IMR-90 (cell line): ENCODE measurements at regions not wholly inside any gene's neighbourhood (a gene's known extent, or its start where the extent isn't known, plus 50 kb on each side); places are given as distances from the start of the nearest gene placed in this dataset.

Experiments
- ATAC-seq: fragments of 200-7000 bp; cut with Tn5 transposase; 2 replicates; pipeline ENCODE4 v1.9.1; 2020; ENCODE audit warnings: low read depth, mild to moderate bottlenecking, moderate library complexity
- BruUV-seq: library from RNA; stranded (reverse); fragments of 400-500 nt; replicated peaks from 2 replicates; lab custom pipeline; 2021; lab: Mats Ljungman, UMichigan
- CTCF ChIA-PET: fragments of 300-600 bp; formaldehyde crosslinking; extraction: SDS; loops from one replicate; lab custom pipeline; 2021; ENCODE audit warnings: antibody characterized with exemption; lab: Yijun Ruan, JAX
- POLR2A ChIA-PET: fragments of 300-600 bp; sonication (Branson Sonifier 250); formaldehyde crosslinking; loops from one replicate; lab custom pipeline; 2022; ENCODE audit warnings: antibody characterized with exemption; ENCODE audit not compliant: unreplicated experiment; lab: Charles Lee
- DNase-seq: peaks from one replicate; pipeline ENCODE4 v3.0.0; 2013
- H2AFZ ChIP-seq: replicated peaks from 2 replicates; pipeline ENCODE3; 2013; ENCODE audit warnings: low read length, mild to moderate bottlenecking; ENCODE audit not compliant: poor library complexity
- H2AK5ac ChIP-seq: 2 replicates; pipeline ENCODE4 v1.6.1; 2013; ENCODE audit warnings: low read depth, low read length, inconsistent platforms
- H2AK9ac ChIP-seq: replicated peaks from 2 replicates; pipeline ENCODE3; 2013; ENCODE audit warnings: mild to moderate bottlenecking, low read depth, low read length, moderate library complexity; ENCODE audit not compliant: poor library complexity
- H2BK120ac ChIP-seq: 2 replicates; pipeline ENCODE4 v1.6.1; 2013; ENCODE audit warnings: low read depth, low read length, inconsistent platforms
- H2BK15ac ChIP-seq: 3 replicates; pipeline ENCODE4 v1.6.1; 2013; ENCODE audit warnings: low read depth, low read length, inconsistent platforms
- H2BK20ac ChIP-seq: 2 replicates; pipeline ENCODE4 v1.6.1; 2013; ENCODE audit warnings: low read depth, mild to moderate bottlenecking, inconsistent platforms, low read length, moderate library complexity
- H2BK5ac ChIP-seq: 2 replicates; pipeline ENCODE4 v1.6.1; 2013; ENCODE audit warnings: mild to moderate bottlenecking, low read depth, low read length, inconsistent platforms; ENCODE audit not compliant: poor library complexity, severe bottlenecking
- H3K14ac ChIP-seq: replicated peaks from 2 replicates; pipeline ENCODE4 v1.6.1; 2013; ENCODE audit warnings: low read depth, low read length, inconsistent platforms
- H3K18ac ChIP-seq: 2 replicates; pipeline ENCODE4 v1.6.1; 2013; ENCODE audit warnings: low read depth, low read length, control low read depth
- H3K23ac ChIP-seq: 2 replicates; pipeline ENCODE4 v1.6.1; 2013; ENCODE audit warnings: low read depth, low read length, inconsistent platforms
- H3K27ac ChIP-seq: 2 replicates; pipeline ENCODE4 v1.5.1; 2013; ENCODE audit warnings: mild to moderate bottlenecking, control low read depth, low read length; ENCODE audit not compliant: insufficient read depth
- H3K27me3 ChIP-seq: 2 replicates; pipeline ENCODE4 v1.6.1; 2013; ENCODE audit warnings: low read length; ENCODE audit not compliant: control insufficient read depth, insufficient read depth
- H3K36me3 ChIP-seq: 2 replicates; pipeline ENCODE4 v1.6.1; 2013; ENCODE audit warnings: low read length, mixed read lengths; ENCODE audit not compliant: control insufficient read depth, insufficient read depth
- H3K4ac ChIP-seq: 2 replicates; pipeline ENCODE4 v1.6.1; 2013; ENCODE audit warnings: low read depth, low read length, inconsistent platforms
- H3K4me1 ChIP-seq: 2 replicates; pipeline ENCODE4 v1.6.1; 2013; ENCODE audit warnings: low read length, mixed read lengths; ENCODE audit not compliant: control insufficient read depth, insufficient read depth
- H3K4me2 ChIP-seq: 2 replicates; pipeline ENCODE4 v1.6.1; 2013; ENCODE audit warnings: low read depth, mild to moderate bottlenecking, control low read depth, low read length, moderate library complexity
- H3K4me3 ChIP-seq: 2 replicates; pipeline ENCODE4 v1.5.1; 2013; ENCODE audit warnings: low read depth, mild to moderate bottlenecking, control low read depth, low read length, moderate library complexity; ENCODE audit not compliant: insufficient read depth
- H3K56ac ChIP-seq: 2 replicates; pipeline ENCODE4 v1.6.1; 2013; ENCODE audit warnings: low read length, inconsistent platforms; ENCODE audit not compliant: insufficient read depth; ENCODE audit errors: extremely low read depth
- H3K79me1 ChIP-seq, 2 experiments: 2 replicates each; pipeline ENCODE4 v1.6.1; 2013; ENCODE audit warnings: low read length in 2 of 2, inconsistent platforms in 1 of 2, low read depth in 1 of 2
- H3K9ac ChIP-seq: 2 replicates; pipeline ENCODE4 v1.6.1; 2013; ENCODE audit warnings: low read depth, low read length, control low read depth
- H3K9me1 ChIP-seq: 2 replicates; pipeline ENCODE4 v1.6.1; 2013; ENCODE audit warnings: low read length, inconsistent platforms; ENCODE audit not compliant: insufficient read depth
- H3K9me3 ChIP-seq: 2 replicates; pipeline ENCODE4 v1.6.1; 2013; ENCODE audit warnings: low read length; ENCODE audit not compliant: control insufficient read depth, insufficient read depth
- H4K20me1 ChIP-seq: 2 replicates; pipeline ENCODE4 v1.6.1; 2013; ENCODE audit warnings: low read length, inconsistent platforms; ENCODE audit not compliant: insufficient read depth
- H4K5ac ChIP-seq: 2 replicates; pipeline ENCODE4 v1.6.1; 2013; ENCODE audit warnings: mild to moderate bottlenecking, low read depth, low read length, control low read depth
- H4K8ac ChIP-seq, 2 experiments: 2 replicates each; pipeline ENCODE4 v1.6.1; 2013; ENCODE audit warnings: low read depth in 2 of 2, low read length in 2 of 2, control low read depth in 1 of 2, inconsistent platforms in 1 of 2
- H4K91ac ChIP-seq: 2 replicates; pipeline ENCODE4 v1.6.1; 2013; ENCODE audit warnings: low read depth, low read length, inconsistent platforms; ENCODE audit not compliant: insufficient read depth
- BHLHE40 ChIP-seq: fragments of 150-350 bp; IDR thresholded peaks from 2 replicates; pipeline ENCODE4 v1.6.1; 2016; ENCODE audit warnings: mild to moderate bottlenecking, low read depth, low read length
- CEBPB ChIP-seq: IDR thresholded peaks from 2 replicates; pipeline ENCODE4 v1.6.1; 2012; ENCODE audit warnings: low read depth, low read length, improper control_type of control experiment
- CHD1 ChIP-seq: IDR thresholded peaks from 2 replicates; pipeline ENCODE4 v1.6.1; 2012; ENCODE audit warnings: low read depth, low read length, improper control_type of control experiment
- FOS ChIP-seq: fragments of 150-350 bp; IDR thresholded peaks from 2 replicates; pipeline ENCODE4 v1.6.1; 2016; ENCODE audit warnings: low read depth, low read length
- MAFK ChIP-seq: IDR thresholded peaks from 2 replicates; pipeline ENCODE4 v1.6.1; 2012; ENCODE audit warnings: low read depth, low read length, improper control_type of control experiment
- MAZ ChIP-seq: IDR thresholded peaks from 2 replicates; pipeline ENCODE4 v1.6.1; 2012; ENCODE audit warnings: low read depth, mild to moderate bottlenecking, low read length, improper control_type of control experiment, moderate library complexity, borderline replicate concordance
- MXI1 ChIP-seq: IDR thresholded peaks from 2 replicates; pipeline ENCODE4 v1.6.1; 2012; ENCODE audit warnings: low read depth, mild to moderate bottlenecking, low read length, moderate library complexity, borderline replicate concordance
- NFE2L2 ChIP-seq: fragments of 150-350 bp; IDR thresholded peaks from 2 replicates; pipeline ENCODE4 v1.6.1; 2016; ENCODE audit warnings: low read depth, mild to moderate bottlenecking, low read length
- POLR2A ChIP-seq: IDR thresholded peaks from 2 replicates; pipeline ENCODE4 v1.6.1; 2012; ENCODE audit warnings: mild to moderate bottlenecking, low read depth, low read length
- RAD21 ChIP-seq: IDR thresholded peaks from 2 replicates; pipeline ENCODE4 v1.6.1; 2012; ENCODE audit warnings: low read length, improper control_type of control experiment
- RCOR1 ChIP-seq: IDR thresholded peaks from 2 replicates; pipeline ENCODE4 v1.6.1; 2012; ENCODE audit warnings: mild to moderate bottlenecking, low read length, improper control_type of control experiment; ENCODE audit not compliant: insufficient replicate concordance
- RFX5 ChIP-seq: IDR thresholded peaks from 2 replicates; pipeline ENCODE4 v1.8.0; 2012; ENCODE audit warnings: low read depth, mild to moderate bottlenecking, low read length, moderate library complexity
- SMC3 ChIP-seq: fragments of 150-350 bp; IDR thresholded peaks from 2 replicates; pipeline ENCODE4 v1.6.1; 2016; ENCODE audit warnings: low read depth, mild to moderate bottlenecking, antibody characterized with exemption, low read length, moderate library complexity
- WGBS, 2 experiments: methylation state at CpG; one replicate each; pipeline versions ENCODE4 v1.1.5 to v1.1.7; 2013; ENCODE audit warnings: missing lambda C conversion rate in 2 of 2; ENCODE audit not compliant: insufficient read length in 1 of 2; ENCODE audit errors: extremely low coverage in 2 of 2; 5-methylcytosine and 5-hydroxymethylcytosine counted together
- dilution Hi-C: fragments of 300-500 bp; cut with HindIII; formaldehyde crosslinking; loops from one replicate; pipeline ENCODE4 v1.14.3; 2018; ENCODE audit warnings: low sequenced_read_pairs; ENCODE audit not compliant: unreplicated experiment
- in situ Hi-C: fragments of 300-500 bp; cut with MboI; formaldehyde crosslinking; loops from 3 replicates; pipeline ENCODE4 v1.14.3; 2019; ENCODE audit warnings: low sequenced_read_pairs, inconsistent platforms, mixed read lengths
- intact Hi-C: fragments of 100-400 bp; cut with micrococcal nuclease; formaldehyde crosslinking; loops from 2 replicates; pipeline ENCODE4 v1.10.0; 2022
- TF ChIP-seq, protein P1 (sequence below): conservative IDR thresholded peaks from 2 replicates; pipeline ENCODE4 v1.5.1; 2012; ENCODE audit warnings: mild to moderate bottlenecking, low read depth, low read length, improper control_type of control experiment
- TF ChIP-seq, protein P2 (sequence below): fragments of 150-350 bp; IDR thresholded peaks from 2 replicates; pipeline ENCODE4 v1.6.1; 2017; ENCODE audit warnings: mild to moderate bottlenecking, antibody characterized with exemption, low read length, low read depth
- TF ChIP-seq, protein P3 (sequence below): fragments of 150-350 bp; IDR thresholded peaks from 2 replicates; pipeline ENCODE4 v1.6.1; 2016; ENCODE audit warnings: low read depth, mild to moderate bottlenecking, low read length, moderate library complexity, borderline replicate concordance

DNA sequence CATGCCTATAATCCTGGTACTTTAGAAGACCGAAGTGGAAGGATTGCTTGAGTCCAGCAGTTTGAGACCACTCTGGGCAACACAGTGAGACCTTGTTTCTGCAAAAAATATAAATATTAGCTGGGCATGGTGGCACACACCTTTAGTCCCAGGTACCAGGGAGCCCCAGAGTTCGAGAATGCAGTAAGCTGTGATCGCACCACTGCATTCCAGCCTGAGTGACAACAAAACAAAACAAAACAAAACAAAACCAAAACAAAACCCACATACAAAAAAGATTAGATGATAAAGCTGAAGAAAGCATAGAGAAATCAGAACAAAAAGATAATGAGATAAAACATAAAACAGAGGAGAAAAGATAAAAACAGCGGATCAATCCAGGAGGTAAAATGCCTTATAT lies 62.1 kb downstream of the TCF20 start:
- Histone ChIP-seq H3K4me3 (no peak overlapping the region), H2BK120ac (no peak overlapping the region), H3K79me1 (peaks cover 53 to 66% of the 10 kb centered on the region in 2 experiments), H2BK15ac (no peak overlapping the region), H2AK9ac (no peak overlapping the region), H3K9me1 (peaks cover 14% of the 10 kb centered on the region; the same call in 1 of the 2 replicates), H4K91ac (no peak overlapping the region), H3K9me3 (no peaks in the 10 kb centered on the region), H2BK5ac (no peak overlapping the region), H3K9ac (no peak overlapping the region), H3K27ac (no peak overlapping the region), H3K27me3 (no peaks in the 10 kb centered on the region), H2AK5ac (no peak overlapping the region), H3K23ac (no peak overlapping the region), H3K4me2 (no peak overlapping the region), H4K5ac (no peak overlapping the region), H3K4ac (no peak overlapping the region), H3K18ac (no peak overlapping the region), H2BK20ac (no peak overlapping the region), H3K56ac (no peak overlapping the region), H3K14ac (no peak overlapping the region), H3K4me1 (no peaks in the 10 kb centered on the region), H4K8ac (no peak overlapping the region), H4K20me1 (peaks cover 19% of the 10 kb centered on the region), H2AFZ (no peak overlapping the region), H3K36me3 (peaks cover 34% of the 10 kb centered on the region)
- WGBS, 2 experiments: 100% methylated on average over 1 of the region's 4 CpGs; no CpG with 5 or more reads in 1 of the 2 experiments
- no TSS peak for BruUV-seq
- ChIA-PET POLR2A (no interaction called here), CTCF (no interaction called here)
- in situ Hi-C loops (no loop called here), dilution Hi-C loops (no loop called here), intact Hi-C loops (no loop called here)
- no peak for DNase-seq
- TF ChIP-seq MAFK (no peak), RCOR1 (no peak), CEBPB (no peak), SMC3 (no peak), MAZ (no peak), CHD1 (no peak), BHLHE40 (no peak), FOS (no peak), MXI1 (no peak), POLR2A (no peak), RAD21 (no peak), NFE2L2 (no peak), RFX5 (no peak)
- TF ChIP-seq, protein P1, sequence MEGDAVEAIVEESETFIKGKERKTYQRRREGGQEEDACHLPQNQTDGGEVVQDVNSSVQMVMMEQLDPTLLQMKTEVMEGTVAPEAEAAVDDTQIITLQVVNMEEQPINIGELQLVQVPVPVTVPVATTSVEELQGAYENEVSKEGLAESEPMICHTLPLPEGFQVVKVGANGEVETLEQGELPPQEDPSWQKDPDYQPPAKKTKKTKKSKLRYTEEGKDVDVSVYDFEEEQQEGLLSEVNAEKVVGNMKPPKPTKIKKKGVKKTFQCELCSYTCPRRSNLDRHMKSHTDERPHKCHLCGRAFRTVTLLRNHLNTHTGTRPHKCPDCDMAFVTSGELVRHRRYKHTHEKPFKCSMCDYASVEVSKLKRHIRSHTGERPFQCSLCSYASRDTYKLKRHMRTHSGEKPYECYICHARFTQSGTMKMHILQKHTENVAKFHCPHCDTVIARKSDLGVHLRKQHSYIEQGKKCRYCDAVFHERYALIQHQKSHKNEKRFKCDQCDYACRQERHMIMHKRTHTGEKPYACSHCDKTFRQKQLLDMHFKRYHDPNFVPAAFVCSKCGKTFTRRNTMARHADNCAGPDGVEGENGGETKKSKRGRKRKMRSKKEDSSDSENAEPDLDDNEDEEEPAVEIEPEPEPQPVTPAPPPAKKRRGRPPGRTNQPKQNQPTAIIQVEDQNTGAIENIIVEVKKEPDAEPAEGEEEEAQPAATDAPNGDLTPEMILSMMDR: no peak
- TF ChIP-seq, protein P2, sequence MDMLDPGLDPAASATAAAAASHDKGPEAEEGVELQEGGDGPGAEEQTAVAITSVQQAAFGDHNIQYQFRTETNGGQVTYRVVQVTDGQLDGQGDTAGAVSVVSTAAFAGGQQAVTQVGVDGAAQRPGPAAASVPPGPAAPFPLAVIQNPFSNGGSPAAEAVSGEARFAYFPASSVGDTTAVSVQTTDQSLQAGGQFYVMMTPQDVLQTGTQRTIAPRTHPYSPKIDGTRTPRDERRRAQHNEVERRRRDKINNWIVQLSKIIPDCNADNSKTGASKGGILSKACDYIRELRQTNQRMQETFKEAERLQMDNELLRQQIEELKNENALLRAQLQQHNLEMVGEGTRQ: no peak
- TF ChIP-seq, protein P3, sequence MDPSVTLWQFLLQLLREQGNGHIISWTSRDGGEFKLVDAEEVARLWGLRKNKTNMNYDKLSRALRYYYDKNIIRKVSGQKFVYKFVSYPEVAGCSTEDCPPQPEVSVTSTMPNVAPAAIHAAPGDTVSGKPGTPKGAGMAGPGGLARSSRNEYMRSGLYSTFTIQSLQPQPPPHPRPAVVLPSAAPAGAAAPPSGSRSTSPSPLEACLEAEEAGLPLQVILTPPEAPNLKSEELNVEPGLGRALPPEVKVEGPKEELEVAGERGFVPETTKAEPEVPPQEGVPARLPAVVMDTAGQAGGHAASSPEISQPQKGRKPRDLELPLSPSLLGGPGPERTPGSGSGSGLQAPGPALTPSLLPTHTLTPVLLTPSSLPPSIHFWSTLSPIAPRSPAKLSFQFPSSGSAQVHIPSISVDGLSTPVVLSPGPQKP: no peak
- ATAC-seq: no peak
